AG09309 (cell line): ENCODE measurements at regions not wholly inside any gene's neighbourhood (a gene's known extent, or its start where the extent isn't known, plus 50 kb on each side); places are given as distances from the start of the nearest gene placed in this dataset.

Experiments used
- DNase-seq: peaks from one replicate; pipeline ENCODE4 v3.0.0-alpha.2; 2010; ENCODE audit warnings: low read depth
- H3K4me3 ChIP-seq: 2 replicates; pipeline ENCODE4 v1.5.1; 2011; ENCODE audit warnings: mild to moderate bottlenecking, low read depth, low read length, moderate library complexity; ENCODE audit not compliant: control insufficient read depth
- TF ChIP-seq, protein P1 (sequence below): IDR thresholded peaks from 2 replicates; pipeline ENCODE4 v1.5.1; 2011; ENCODE audit warnings: mild to moderate bottlenecking, low read depth, low read length, inconsistent platforms; ENCODE audit not compliant: insufficient read depth, control insufficient read depth; ENCODE audit errors: missing control alignments

DNA sequence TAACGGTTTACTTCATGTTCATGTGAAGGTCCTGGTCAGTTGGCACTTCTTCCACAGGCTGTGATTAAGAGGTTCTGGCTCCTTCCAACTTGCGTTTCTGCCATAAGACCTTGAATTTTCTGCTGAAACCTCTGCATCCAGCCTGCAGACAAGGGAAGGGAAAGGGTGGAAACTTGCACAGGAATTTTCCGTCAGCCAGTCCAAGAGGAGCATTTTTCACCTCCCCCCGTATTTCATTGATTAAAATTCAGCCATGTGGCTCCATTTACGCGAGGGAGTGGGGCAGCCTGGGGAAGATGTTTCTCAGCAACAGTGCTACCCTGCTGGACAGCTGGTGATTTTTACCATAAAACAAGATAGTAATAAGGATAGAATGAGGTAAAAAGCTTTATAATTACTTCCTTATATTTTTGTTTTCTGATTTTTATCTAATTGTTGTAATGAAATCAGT lies 101.5 kb upstream of the SMIM36 start:
- no peak overlapping the region for H3K4me3 ChIP-seq
- no peak for DNase-seq
- TF ChIP-seq, protein P1, sequence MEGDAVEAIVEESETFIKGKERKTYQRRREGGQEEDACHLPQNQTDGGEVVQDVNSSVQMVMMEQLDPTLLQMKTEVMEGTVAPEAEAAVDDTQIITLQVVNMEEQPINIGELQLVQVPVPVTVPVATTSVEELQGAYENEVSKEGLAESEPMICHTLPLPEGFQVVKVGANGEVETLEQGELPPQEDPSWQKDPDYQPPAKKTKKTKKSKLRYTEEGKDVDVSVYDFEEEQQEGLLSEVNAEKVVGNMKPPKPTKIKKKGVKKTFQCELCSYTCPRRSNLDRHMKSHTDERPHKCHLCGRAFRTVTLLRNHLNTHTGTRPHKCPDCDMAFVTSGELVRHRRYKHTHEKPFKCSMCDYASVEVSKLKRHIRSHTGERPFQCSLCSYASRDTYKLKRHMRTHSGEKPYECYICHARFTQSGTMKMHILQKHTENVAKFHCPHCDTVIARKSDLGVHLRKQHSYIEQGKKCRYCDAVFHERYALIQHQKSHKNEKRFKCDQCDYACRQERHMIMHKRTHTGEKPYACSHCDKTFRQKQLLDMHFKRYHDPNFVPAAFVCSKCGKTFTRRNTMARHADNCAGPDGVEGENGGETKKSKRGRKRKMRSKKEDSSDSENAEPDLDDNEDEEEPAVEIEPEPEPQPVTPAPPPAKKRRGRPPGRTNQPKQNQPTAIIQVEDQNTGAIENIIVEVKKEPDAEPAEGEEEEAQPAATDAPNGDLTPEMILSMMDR, result no peak

DNA sequence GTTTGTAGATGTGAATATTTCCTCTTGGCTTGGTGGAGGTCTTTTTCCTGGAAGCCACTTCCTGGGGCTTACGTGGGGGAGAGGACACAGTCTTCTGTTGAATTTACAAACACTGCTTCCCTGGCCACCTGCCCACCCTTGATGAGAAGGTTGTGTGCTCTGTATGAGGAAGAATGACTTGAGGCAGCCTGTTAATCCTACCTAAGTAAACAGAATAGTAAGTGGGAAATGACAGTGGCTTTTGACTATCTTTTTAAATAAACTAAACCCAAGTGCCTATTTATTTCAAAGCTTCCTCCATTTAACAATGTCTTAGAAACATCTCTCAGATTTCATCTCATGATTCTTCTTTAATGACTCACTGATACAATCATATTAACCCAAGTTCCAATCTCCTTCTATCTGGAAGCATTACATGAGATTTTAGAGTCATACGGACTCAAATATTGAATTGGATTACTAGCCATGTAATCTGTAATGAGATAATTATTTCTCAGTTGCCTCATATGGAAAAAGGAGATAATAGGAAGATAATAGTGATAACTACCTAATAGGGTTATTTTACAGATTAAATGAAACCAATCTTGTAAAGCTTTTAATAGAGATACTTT lies 96.6 kb upstream of the SMIM36 start:
- no peak for DNase-seq
- H3K4me3 ChIP-seq, result no peak overlapping the region
- TF ChIP-seq, protein P1, result no peak

DNA sequence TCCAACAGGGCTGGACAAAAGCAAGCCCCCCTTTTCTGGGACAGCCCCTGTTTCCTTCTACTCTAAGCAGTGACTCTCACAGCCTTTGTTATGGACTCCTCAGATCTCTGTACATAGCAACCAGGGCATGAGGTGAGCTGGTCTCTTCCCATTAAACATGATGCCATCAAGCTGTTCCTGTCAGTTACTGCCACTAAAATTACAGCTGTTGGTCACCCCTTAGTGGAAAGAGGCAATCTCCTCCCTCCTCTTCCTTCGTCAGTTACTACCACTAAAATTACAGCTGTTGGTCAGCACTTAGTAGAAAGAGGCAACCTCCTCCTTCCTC lies 95.2 kb upstream of the SMIM36 start:
- TF ChIP-seq, protein P1, result no peak
- no peak overlapping the region for H3K4me3 ChIP-seq
- DNase-seq, result no peak

DNA sequence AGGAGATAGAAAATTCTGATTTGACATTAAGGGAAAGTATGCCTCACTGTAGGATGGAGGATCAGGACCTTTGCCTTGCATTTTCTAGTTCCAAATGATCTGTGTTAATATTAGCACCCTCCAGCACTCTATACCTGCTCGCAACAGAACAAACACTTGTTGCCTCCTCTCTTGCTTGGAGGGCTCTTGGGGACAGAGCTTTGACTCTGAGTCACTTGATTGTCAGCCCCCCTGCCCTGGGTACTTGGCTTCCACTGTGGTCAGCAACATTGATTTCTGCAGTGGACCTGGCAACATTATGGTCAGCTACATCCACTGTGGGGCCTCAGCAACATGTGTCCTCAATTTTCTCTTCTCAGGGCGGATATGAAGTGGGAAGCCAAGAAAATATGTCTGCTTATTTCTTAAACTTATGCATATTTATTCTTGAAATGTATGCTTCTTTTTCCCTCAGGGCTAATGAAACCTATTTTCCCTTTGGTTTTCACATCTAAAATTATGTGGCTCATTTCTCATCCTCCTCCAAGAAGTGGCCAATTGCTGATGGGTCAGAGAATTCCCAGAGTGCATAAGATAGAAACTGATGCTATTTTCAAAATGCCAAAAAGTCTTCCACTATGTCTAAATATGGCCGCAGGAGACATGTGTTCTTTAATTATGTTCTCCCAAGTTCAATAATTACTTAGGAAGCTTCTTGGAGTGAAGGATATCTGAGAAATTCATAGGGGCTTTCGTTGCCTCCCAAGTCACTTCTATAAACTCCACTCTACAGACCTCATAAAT lies 94.6 kb upstream of the SMIM36 start:
- H3K4me3 ChIP-seq, result no peak overlapping the region
- no peak for DNase-seq
- TF ChIP-seq, protein P1, result no peak

DNA sequence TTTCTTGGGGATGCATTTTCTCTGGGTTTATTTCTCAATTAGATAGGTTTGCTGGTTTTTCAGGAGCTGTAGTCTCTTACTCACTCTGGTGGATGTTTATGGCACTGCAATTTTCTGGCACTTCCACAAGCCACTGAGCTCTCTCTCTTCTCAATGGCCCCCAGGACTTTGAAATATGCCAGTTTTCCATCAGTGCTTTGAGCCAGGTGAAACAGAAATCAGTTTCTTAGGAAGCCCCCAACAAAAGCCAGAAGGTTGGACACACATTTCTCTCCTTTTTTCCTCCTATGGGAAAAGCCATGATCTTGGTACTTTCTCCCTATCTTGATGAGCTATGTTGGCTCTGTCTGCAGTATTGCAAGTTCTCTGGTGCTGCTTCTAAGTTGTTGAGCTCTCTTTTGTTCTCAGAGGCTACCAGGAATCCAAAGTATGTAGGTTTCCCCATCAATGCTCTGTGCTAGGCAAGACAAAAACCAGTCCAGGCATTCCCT lies 90.7 kb upstream of the SMIM36 start:
- DNase-seq, result no peak
- H3K4me3 ChIP-seq, result no peak overlapping the region
- TF ChIP-seq, protein P1, result peak; percentile 84

DNA sequence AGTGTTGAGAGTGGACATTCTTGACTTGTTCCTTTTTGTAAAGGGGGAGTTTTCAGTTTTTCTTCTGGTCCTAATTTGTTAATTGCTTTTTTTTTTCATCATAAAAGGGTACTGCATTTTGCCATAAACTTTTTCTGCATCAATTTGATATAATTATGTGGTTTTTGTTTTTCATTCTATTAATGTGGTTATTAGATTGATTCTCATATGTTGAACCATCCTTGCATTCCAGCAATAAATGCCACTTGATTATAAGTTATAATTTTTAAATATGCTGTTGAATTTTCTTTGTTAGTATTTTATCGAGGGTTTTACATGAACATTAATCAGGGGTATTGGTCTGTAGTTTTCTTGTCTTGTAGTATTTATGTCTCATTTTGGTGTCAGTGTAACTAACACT lies 87.2 kb upstream of the SMIM36 start:
- no peak overlapping the region for H3K4me3 ChIP-seq
- TF ChIP-seq, protein P1, result no peak
- DNase-seq, result no peak
